Bronchial epithelial cell (primary cell): ENCODE measurements at regions not wholly inside any gene's neighbourhood (a gene's known extent, or its start where the extent isn't known, plus 50 kb on each side); places are given as distances from the start of the nearest gene placed in this dataset.

ENCODE experiments used
- DNase-seq: peaks from one replicate; pipeline ENCODE4 v3.0.0-alpha.2; 2010; ENCODE audit warnings: low read depth
- FAIRE-seq: peaks from 2 replicates; lab custom pipeline; 2011; peaks lifted over from hg19 to GRCh38; lab: Jason Lieb, UNC
- H3K27me3 ChIP-seq: 2 replicates; pipeline ENCODE4 v1.5.1; 2011; ENCODE audit warnings: low read length; ENCODE audit not compliant: control insufficient read depth, insufficient read depth
- H3K36me3 ChIP-seq: 2 replicates; pipeline ENCODE4 v1.5.1; 2011; ENCODE audit warnings: low read length; ENCODE audit not compliant: control insufficient read depth, insufficient read depth
- H3K4me3 ChIP-seq: 2 replicates; pipeline ENCODE4 v1.5.1; 2011; ENCODE audit warnings: mild to moderate bottlenecking, low read depth, low read length, control low read depth
- CTCF ChIP-seq: IDR thresholded peaks from 2 replicates; pipeline ENCODE4 v1.5.1; 2011; ENCODE audit warnings: mild to moderate bottlenecking, moderate library complexity, low read length, control low read depth, inconsistent platforms; ENCODE audit not compliant: insufficient read depth, severe bottlenecking

GRCh38 chr5:10825897-10826644 is 65.0 kb upstream of the DAP start:
- DNase-seq = no peak
- Histone ChIP-seq H3K27me3 (no peaks in the 10 kb centered on the region), H3K36me3 (no peaks in the 10 kb centered on the region), H3K4me3 (no peak overlapping the region)
- no peak for TF ChIP-seq CTCF
- FAIRE-seq = no peak

- Histone ChIP-seq H3K27me3 (no peaks in the 10 kb centered on the region), H3K4me3 (no peak overlapping the region), H3K36me3 (no peaks in the 10 kb centered on the region)
- no peak for FAIRE-seq
- no peak for DNase-seq
- TF ChIP-seq CTCF = no peak
Measured at GRCh38 chr5:10812218-10812617, 51.2 kb upstream of the DAP start.
